B cell (primary cell): ENCODE measurements at regions not wholly inside any gene's neighbourhood (a gene's known extent, or its start where the extent isn't known, plus 50 kb on each side); places are given as distances from the start of the nearest gene placed in this dataset.

Experiments used
- ATAC-seq: fragments of 200-7000 bp; cut with Tn5 transposase; one replicate; pipeline ENCODE4 v1.10.0; 2021; ENCODE audit warnings: low read depth, mild to moderate bottlenecking, moderate number of reproducible peaks, moderate library complexity
- CTCF ChIA-PET: fragments of 350-600 bp; sonication (Branson Sonifier 250); formaldehyde crosslinking; loops from one replicate; lab custom pipeline; 2021; ENCODE audit warnings: antibody characterized with exemption, inconsistent platforms; lab: Charles Lee
- POLR2A ChIA-PET: fragments of 350-600 bp; sonication (Branson Sonifier 250); formaldehyde crosslinking; loops from one replicate; lab custom pipeline; 2021; ENCODE audit warnings: antibody characterized with exemption; lab: Charles Lee
- DNase-seq: peaks from one replicate; pipeline ENCODE4 v3.0.0; 2013
- H2AFZ ChIP-seq: 2 replicates; pipeline ENCODE4 v1.6.1; 2012; ENCODE audit warnings: mild to moderate bottlenecking, low read depth, low read length; ENCODE audit not compliant: insufficient read depth, poor library complexity, severe bottlenecking
- H3K27ac ChIP-seq, 2 donors: 1 replicate in 1 of 2; 2 replicates in 1 of 2; pipeline ENCODE4 v1.5.1; 2012 to 2013; ENCODE audit warnings: low read length in 2 of 2, mild to moderate bottlenecking in 2 of 2, moderate library complexity in 1 of 2
- H3K27me3 ChIP-seq, 4 experiments: fragments of 200-600 bp in 1 of 4; sonication (generic) in 1 of 4; replicated peaks in 1 of 4; 1 replicate in 2 of 4; 2 replicates in 2 of 4; pipeline versions ENCODE4 v1.6.1 to v1.7.0; 2013 to 2016; ENCODE audit warnings: low read length in 3 of 4, mild to moderate bottlenecking in 2 of 4, mixed read lengths in 1 of 4, moderate library complexity in 1 of 4; ENCODE audit not compliant: insufficient read depth in 4 of 4, control insufficient read depth in 3 of 4; ENCODE audit errors: control extremely low read depth in 1 of 4
- H3K36me3 ChIP-seq, 2 experiments: replicated peaks in 1 of 2; 1 replicate in 1 of 2; 2 replicates in 1 of 2; pipeline versions ENCODE4 v1.6.1 to v1.7.1; 2013; ENCODE audit warnings: low read length in 1 of 2; ENCODE audit not compliant: insufficient read depth in 2 of 2, control insufficient read depth in 1 of 2; ENCODE audit errors: control extremely low read depth in 1 of 2, extremely low read depth in 1 of 2
- H3K4me1 ChIP-seq, 2 donors: fragments of 200-600 bp in 1 of 2; sonication (generic) in 1 of 2; 1 replicate in 1 of 2; 2 replicates in 1 of 2; pipeline versions ENCODE4 v1.5.1 to v1.6.1; 2013 to 2017; ENCODE audit warnings: low read length in 2 of 2; ENCODE audit not compliant: control insufficient read depth in 2 of 2, insufficient read depth in 2 of 2
- H3K4me2 ChIP-seq: replicated peaks from 2 replicates; pipeline ENCODE3; 2012; ENCODE audit warnings: mild to moderate bottlenecking, low read depth, low read length; ENCODE audit not compliant: poor library complexity, severe bottlenecking
- H3K4me3 ChIP-seq, 5 experiments: fragments of 200-600 bp in 1 of 5; sonication (generic) in 1 of 5; 1 replicate in 3 of 5; 2 replicates in 2 of 5; pipeline versions ENCODE4 v1.5.1 to v1.7.0; 2011 to 2016; ENCODE audit warnings: low read length in 4 of 5, mild to moderate bottlenecking in 4 of 5, low read depth in 2 of 5, control low read depth in 1 of 5, moderate library complexity in 1 of 5; ENCODE audit not compliant: insufficient read depth in 1 of 5; ENCODE audit errors: control extremely low read depth in 1 of 5, extremely low read depth in 1 of 5
- H3K79me2 ChIP-seq: fragments of 200-600 bp; sonication (generic); one replicate; pipeline ENCODE4 v1.6.0; 2016; ENCODE audit warnings: low read length; ENCODE audit not compliant: control insufficient read depth, insufficient read depth
- H3K9ac ChIP-seq: fragments of 200-600 bp; sonication (generic); 2 replicates; pipeline ENCODE4 v1.6.1; 2017; ENCODE audit warnings: mild to moderate bottlenecking, low read length, moderate library complexity
- H3K9me3 ChIP-seq, 3 donors: one replicate each; pipeline versions ENCODE4 v1.6.1 to v1.7.1; 2013; ENCODE audit warnings: low read length in 2 of 3; ENCODE audit not compliant: control insufficient read depth in 2 of 3, insufficient read depth in 1 of 3; ENCODE audit errors: control extremely low read depth in 1 of 3
- H4K20me1 ChIP-seq: 2 replicates; pipeline ENCODE4 v1.6.0; 2012; ENCODE audit warnings: mild to moderate bottlenecking, low read length; ENCODE audit not compliant: insufficient read depth, control insufficient read depth, poor library complexity, severe bottlenecking
- H3K27ac Mint-ChIP-seq: one replicate; pipeline ENCODE4 v1.8.0; 2021; ENCODE audit warnings: mixed read lengths
- H3K27me3 Mint-ChIP-seq: one replicate; pipeline ENCODE4 v1.8.0; 2021; ENCODE audit warnings: mixed read lengths
- H3K4me1 Mint-ChIP-seq: one replicate; pipeline ENCODE4 v1.8.0; 2021; ENCODE audit warnings: mixed read lengths
- H3K4me3 Mint-ChIP-seq: one replicate; pipeline ENCODE4 v1.8.0; 2021; ENCODE audit warnings: mixed read lengths
- H3K9me3 Mint-ChIP-seq: one replicate; pipeline ENCODE4 v1.8.0; 2022; ENCODE audit warnings: mixed read lengths; ENCODE audit not compliant: insufficient read depth
- CTCF ChIP-seq: fragments of 200-600 bp; IDR thresholded peaks from one replicate; pipeline ENCODE4 v1.8.0; 2022; ENCODE audit warnings: antibody characterized with exemption, mild to moderate bottlenecking
- EZH2 ChIP-seq: IDR thresholded peaks from 2 replicates; pipeline ENCODE4 v1.6.1; 2012; ENCODE audit warnings: borderline replicate concordance, low read depth, mild to moderate bottlenecking, moderate library complexity, low read length; ENCODE audit not compliant: insufficient read depth, poor library complexity, severe bottlenecking
- WGBS: methylation state at CpG from one replicate; pipeline ENCODE4 v1.1.5; 2013; ENCODE audit warnings: missing lambda C conversion rate; ENCODE audit not compliant: insufficient coverage; 5-methylcytosine and 5-hydroxymethylcytosine counted together
- intact Hi-C: fragments of 100-400 bp; cut with micrococcal nuclease; formaldehyde crosslinking; loops from one replicate; pipeline ENCODE4 v1.10.0; 2022

- no peak overlapping the region for H2AFZ ChIP-seq
- H3K9ac ChIP-seq: no peak overlapping the region
- DNase-seq: no peak
Measured at GRCh38 chr2:240256704-240257637, 116.5 kb upstream of the OTOS start.

More at GRCh38 chr2:240256704-240257637, 116.5 kb upstream of the OTOS start:
- no peak overlapping the region for H3K27ac Mint-ChIP-seq
- no peak overlapping the region for H3K27ac ChIP-seq
- H3K4me3 ChIP-seq: no peak overlapping the region
- no peaks in the 10 kb centered on the region for H3K4me1 Mint-ChIP-seq
- no peak overlapping the region for H3K4me3 Mint-ChIP-seq
- 87% methylated on average over 26 of the region's 26 CpGs for WGBS
- ChIA-PET CTCF (no interaction called here), POLR2A (no interaction called here)
- no peaks in the 10 kb centered on the region for H3K36me3 ChIP-seq
- H3K27me3 Mint-ChIP-seq: peaks cover 3% of the 10 kb centered on the region
- no peaks in the 10 kb centered on the region for H3K27me3 ChIP-seq
- TF ChIP-seq CTCF (no peak), EZH2 (no peak)
- no peaks in the 10 kb centered on the region for H4K20me1 ChIP-seq
- H3K9me3 Mint-ChIP-seq: no peaks in the 10 kb centered on the region
- no peaks in the 10 kb centered on the region for H3K4me1 ChIP-seq
- H3K4me2 ChIP-seq: no peak overlapping the region
- intact Hi-C loops: no loop called here
- ATAC-seq: no peak
- peaks cover 0 to 14% (median 3%) of the 10 kb centered on the region in 3 donors for H3K9me3 ChIP-seq
- no peaks in the 10 kb centered on the region for H3K79me2 ChIP-seq
